Small intestine (tissue), 7 donors: ENCODE measurements at regions not wholly inside any gene's neighbourhood (a gene's known extent, or its start where the extent isn't known, plus 50 kb on each side); places are given as distances from the start of the nearest gene placed in this dataset.
"Not testable (repeated sequence)": the region's sequence is repeated elsewhere in the genome, so short reads cannot be mapped to it uniquely, and the experiment has no call there.

Experiments used
- DNase-seq, 2 donors: peaks; one replicate each; pipeline versions ENCODE4 v3.0.0 to v3.0.0-alpha.2; 2013
- FAIRE-seq: peaks from 2 replicates; lab custom pipeline; 2012; peaks lifted over from hg19 to GRCh38; lab: Jason Lieb, UNC
- H3K27ac ChIP-seq, 3 donors: one replicate each; pipeline ENCODE4 v1.5.1; 2013; ENCODE audit warnings: low read length in 2 of 3, mild to moderate bottlenecking in 2 of 3, control low read depth in 1 of 3, inconsistent platforms in 1 of 3, low read depth in 1 of 3, moderate library complexity in 1 of 3
- H3K27me3 ChIP-seq, 3 donors: one replicate each; pipeline ENCODE4 v1.6.1; 2013; ENCODE audit warnings: low read length in 3 of 3, inconsistent platforms in 1 of 3; ENCODE audit not compliant: control insufficient read depth in 3 of 3, insufficient read depth in 3 of 3
- H3K36me3 ChIP-seq, 3 donors: one replicate each; pipeline ENCODE4 v1.6.1; 2013; ENCODE audit warnings: low read length in 3 of 3, inconsistent platforms in 1 of 3, low read depth in 1 of 3, mild to moderate bottlenecking in 1 of 3, moderate library complexity in 1 of 3; ENCODE audit not compliant: control insufficient read depth in 3 of 3, insufficient read depth in 2 of 3
- H3K4me1 ChIP-seq, 3 donors: one replicate each; pipeline ENCODE4 v1.6.1; 2013; ENCODE audit warnings: low read length in 2 of 3, inconsistent platforms in 1 of 3, low read depth in 1 of 3, mild to moderate bottlenecking in 1 of 3, moderate library complexity in 1 of 3; ENCODE audit not compliant: control insufficient read depth in 3 of 3, insufficient read depth in 2 of 3
- H3K4me3 ChIP-seq, 3 donors: one replicate each; pipeline ENCODE4 v1.5.1; 2013; ENCODE audit warnings: low read length in 3 of 3, control low read depth in 1 of 3, inconsistent platforms in 1 of 3, low read depth in 1 of 3, mild to moderate bottlenecking in 1 of 3, moderate library complexity in 1 of 3
- H3K9me3 ChIP-seq, 2 donors: one replicate each; pipeline ENCODE4 v1.6.1; 2013; ENCODE audit warnings: low read depth in 1 of 2, low read length in 1 of 2; ENCODE audit not compliant: control insufficient read depth in 2 of 2, insufficient read depth in 1 of 2
- WGBS, 3 donors: extraction: QIAGEN DNeasy Blood & Tissue Kit; methylation state at CpG; one replicate each; pipeline ENCODE4 v1.1.7; 2013; 5-methylcytosine and 5-hydroxymethylcytosine counted together
- donor health status: healthy with polysubstance abuse.
- donor health status: control.
- donor health status: control.
- donor health status: Bipolar disorder and iron deficiency.
- donor health status: healthy.

- peaks cover 0 to 2% of the 10 kb centered on the region in 2 donors for H3K9me3 ChIP-seq
- 76 to 86% (median 80%) methylated on average over 8 of the region's 8 CpGs for WGBS, 3 donors
- FAIRE-seq (no peak), DNase-seq (no peak)
- no peak overlapping the region for H3K4me3 ChIP-seq
- H3K4me1 ChIP-seq = no peaks in the 10 kb centered on the region
- H3K27me3 ChIP-seq = no peaks in the 10 kb centered on the region
- H3K36me3 ChIP-seq = no peaks in the 10 kb centered on the region
- no peak overlapping the region for H3K27ac ChIP-seq
Measured at GRCh38 chr6:5840734-5841390, 165.9 kb downstream of the NRN1 start.

- H3K36me3 ChIP-seq = no peaks in the 10 kb centered on the region
- no peaks in the 10 kb centered on the region for H3K27me3 ChIP-seq
- peak in 1 of 2 donors; percentile 12 for DNase-seq
- H3K4me1 ChIP-seq = no peaks in the 10 kb centered on the region
- H3K4me3 ChIP-seq = no peak overlapping the region
- 56 to 73% (median 59%) methylated on average over 8 of the region's 8 CpGs for WGBS, 3 donors
- FAIRE-seq = no peak
- no peak overlapping the region for H3K27ac ChIP-seq
- H3K9me3 ChIP-seq = no peaks in the 10 kb centered on the region
Measured at GRCh38 chr6:5838656-5839396, 167.9 kb downstream of the NRN1 start.

GRCh38 chr6:5837323-5837722, 169.4 kb downstream of the NRN1 start:
- 91 to 92% (median 92%) methylated on average over 9 of the region's 9 CpGs for WGBS, 3 donors
- H3K4me3 ChIP-seq = no peak overlapping the region
- no peak for FAIRE-seq

GRCh38 chr6:5836597-5836996, 170.1 kb downstream of the NRN1 start:
- not testable (repeated sequence) for H3K27me3 ChIP-seq, H3K4me3 ChIP-seq, H3K36me3 ChIP-seq, DNase-seq, H3K27ac ChIP-seq, H3K9me3 ChIP-seq, FAIRE-seq, H3K4me1 ChIP-seq
- 90 to 95% (median 94%) methylated on average over 1 to 2 of the region's 5 CpGs for WGBS, 3 donors

More at GRCh38 chr6:5837323-5837722, 169.4 kb downstream of the NRN1 start:
- no peaks in the 10 kb centered on the region for H3K36me3 ChIP-seq
- DNase-seq = no peak
- no peaks in the 10 kb centered on the region for H3K9me3 ChIP-seq
- no peaks in the 10 kb centered on the region for H3K4me1 ChIP-seq
- H3K27ac ChIP-seq = no peak overlapping the region
- no peaks in the 10 kb centered on the region for H3K27me3 ChIP-seq

- Histone ChIP-seq H3K4me3 (no peak overlapping the region), H3K36me3 (no peaks in the 10 kb centered on the region), H3K4me1 (peaks cover 0 to 4% (median 0%) of the 10 kb centered on the region in 3 donors), H3K9me3 (no peaks in the 10 kb centered on the region), H3K27ac (no peak overlapping the region), H3K27me3 (no peaks in the 10 kb centered on the region)
- no peak for DNase-seq
- 87 to 95% (median 92%) methylated on average over 3 of the region's 3 CpGs for WGBS, 3 donors
- FAIRE-seq = no peak
Measured at GRCh38 chr6:5833120-5833519, 173.6 kb downstream of the NRN1 start.

GRCh38 chr6:5832668-5833067, 174.1 kb downstream of the NRN1 start:
- Histone ChIP-seq H3K27me3 (no peaks in the 10 kb centered on the region), H3K36me3 (no peaks in the 10 kb centered on the region), H3K4me1 (peaks cover 0 to 4% (median 0%) of the 10 kb centered on the region in 3 donors), H3K4me3 (no peak overlapping the region), H3K27ac (peak overlapping the region in 1 of 3 donors; percentile 29), H3K9me3 (no peaks in the 10 kb centered on the region)
- DNase-seq (no peak), FAIRE-seq (no peak)
- 82 to 87% (median 82%) methylated on average over 3 of the region's 3 CpGs for WGBS, 3 donors

- not testable (repeated sequence) for H3K27ac ChIP-seq, H3K9me3 ChIP-seq, FAIRE-seq, H3K27me3 ChIP-seq, H3K4me1 ChIP-seq, H3K36me3 ChIP-seq, H3K4me3 ChIP-seq
- DNase-seq = peak in 1 of 2 donors; percentile 46
- WGBS, 3 donors = 38 to 65% (median 45%) methylated on average over 8 of the region's 8 CpGs
Measured at GRCh38 chr6:5831219-5831862, 175.4 kb downstream of the NRN1 start.

GRCh38 chr6:5828296-5828695, 178.4 kb downstream of the NRN1 start:
- WGBS, 3 donors = 77 to 88% (median 85%) methylated on average over 11 of the region's 11 CpGs

More at GRCh38 chr6:5828296-5828695, 178.4 kb downstream of the NRN1 start:
- DNase-seq (no peak), FAIRE-seq (no peak)
- Histone ChIP-seq H3K27me3 (no peaks in the 10 kb centered on the region), H3K4me3 (no peak overlapping the region), H3K9me3 (no peaks in the 10 kb centered on the region), H3K4me1 (peaks cover 0 to 4% (median 0%) of the 10 kb centered on the region in 3 donors), H3K27ac (no peak overlapping the region), H3K36me3 (no peaks in the 10 kb centered on the region)
